HG02943 (cell line): ENCODE measurements at regions not wholly inside any gene's neighbourhood (a gene's known extent, or its start where the extent isn't known, plus 50 kb on each side); places are given as distances from the start of the nearest gene placed in this dataset.
A peak's percentile ranks its signal among the peaks of the same experiment; 100 is the strongest.

ENCODE experiments used
- ATAC-seq: cut with Tn5 transposase; IDR thresholded peaks from one replicate; pipeline ENCODE4 v1.9.1; 2021; ENCODE audit warnings: mild to moderate bottlenecking, low read depth, moderate library complexity; ENCODE audit not compliant: unreplicated experiment

GRCh38 chr12:66901138-66901932 lies 222.5 kb upstream of the GRIP1 start:
- peak; percentile 81 for ATAC-seq

- ATAC-seq = no peak
Measured at GRCh38 chr12:66902020-66902419, 223.1 kb upstream of the GRIP1 start.

DNA sequence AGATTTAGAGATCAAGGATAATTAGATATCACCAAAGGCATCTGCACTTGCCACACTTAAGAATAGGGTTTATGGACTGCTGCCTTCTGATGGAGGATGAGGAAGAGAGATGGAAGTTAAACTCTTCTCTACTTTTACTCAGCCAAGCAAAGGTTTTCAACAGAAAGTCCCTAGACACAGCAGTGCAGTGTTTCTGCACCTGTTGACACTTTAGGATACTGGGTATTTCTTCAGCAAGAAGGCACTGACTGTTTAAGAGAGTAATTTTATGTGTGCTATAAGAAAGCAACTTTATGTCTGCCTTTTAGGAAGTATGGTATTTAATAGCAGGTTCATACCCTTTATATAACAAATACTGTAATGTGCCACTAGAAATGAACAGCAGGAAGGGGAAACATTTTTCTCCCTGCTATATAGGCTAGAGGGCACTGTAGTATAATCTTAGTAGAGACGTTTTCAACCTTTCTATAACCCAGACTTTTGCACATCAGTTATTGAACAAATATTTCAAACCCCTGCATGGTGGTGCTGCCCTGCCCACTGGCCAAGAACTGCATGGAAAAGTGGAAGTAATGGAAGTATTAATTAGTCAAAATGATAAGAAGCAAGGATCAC lies 225.0 kb upstream of the GRIP1 start:
- ATAC-seq = no peak

GRCh38 chr12:66905201-66905600 lies 226.3 kb upstream of the GRIP1 start:
- ATAC-seq = no peak

DNA sequence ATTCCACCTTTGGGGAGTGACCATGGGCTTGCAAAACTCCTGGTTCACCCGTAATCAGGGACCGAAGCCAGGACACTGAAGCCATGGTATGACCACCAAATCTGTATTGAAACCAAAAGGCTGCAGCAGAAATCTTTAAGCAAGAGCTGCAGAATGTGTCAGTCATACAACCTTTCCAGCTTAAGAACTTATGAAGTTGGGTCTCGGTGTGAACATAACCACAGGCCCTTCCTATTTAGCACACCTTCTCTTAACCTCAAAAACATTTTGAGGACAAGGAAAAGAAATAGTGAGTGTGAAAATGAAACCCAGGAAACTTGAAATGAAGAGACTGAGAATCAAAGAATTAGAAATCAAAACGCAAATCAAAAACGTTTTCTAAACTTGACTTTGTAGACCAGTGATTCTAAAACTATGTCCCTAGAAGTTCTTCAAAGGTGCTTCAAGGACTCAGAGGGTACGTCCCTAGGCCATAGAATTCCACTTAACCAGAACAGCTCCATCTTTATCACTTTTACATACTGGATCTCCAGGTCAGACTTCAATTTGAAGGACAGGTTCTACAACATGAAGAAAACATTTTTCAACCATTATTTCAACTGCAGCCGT lies 231.6 kb upstream of the GRIP1 start:
- ATAC-seq = no peak

GRCh38 chr12:66915306-66915904 lies 236.5 kb upstream of the GRIP1 start:
- ATAC-seq = no peak

DNA sequence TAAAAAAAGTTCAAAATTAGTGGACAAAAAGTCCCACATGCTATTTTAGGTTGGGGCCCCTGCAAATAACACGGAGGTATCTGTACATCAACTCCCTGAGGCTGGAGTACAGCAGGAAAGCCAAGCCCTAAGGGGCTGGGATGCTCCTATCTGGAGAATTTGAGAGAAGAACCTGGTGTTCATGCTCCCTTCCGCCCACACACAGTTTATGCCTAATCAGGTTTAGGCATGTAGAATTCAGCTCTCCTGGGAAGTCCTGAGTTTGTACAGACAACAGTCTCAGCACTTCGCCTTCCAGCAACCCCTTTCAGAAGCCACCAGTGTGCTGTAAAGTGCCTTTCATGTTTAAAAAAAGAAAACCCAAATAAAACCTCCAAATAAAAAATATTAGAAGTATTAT lies 237.3 kb upstream of the GRIP1 start:
- no peak for ATAC-seq

- no peak for ATAC-seq
Measured at GRCh38 chr12:66919466-66919865, 240.6 kb upstream of the GRIP1 start.

DNA sequence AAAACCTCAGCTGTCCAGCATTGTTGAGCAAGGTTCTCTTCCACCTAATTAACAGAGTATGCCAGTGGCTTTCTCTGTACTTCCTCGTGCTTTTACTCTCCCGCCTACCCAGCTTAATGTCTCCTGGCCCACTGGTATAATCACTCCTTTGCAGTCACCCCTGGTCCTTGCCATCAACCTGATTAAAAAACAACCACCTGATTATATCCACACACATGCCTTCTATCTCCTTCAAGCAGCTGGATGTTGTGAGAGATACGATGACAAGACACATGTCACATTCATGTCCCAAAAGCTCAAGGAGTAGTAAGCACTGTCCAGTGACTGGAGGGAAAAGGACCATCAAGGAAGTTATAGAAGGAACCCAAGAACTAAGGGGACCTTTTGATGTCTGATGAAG lies 241.3 kb upstream of the GRIP1 start:
- no peak for ATAC-seq

DNA sequence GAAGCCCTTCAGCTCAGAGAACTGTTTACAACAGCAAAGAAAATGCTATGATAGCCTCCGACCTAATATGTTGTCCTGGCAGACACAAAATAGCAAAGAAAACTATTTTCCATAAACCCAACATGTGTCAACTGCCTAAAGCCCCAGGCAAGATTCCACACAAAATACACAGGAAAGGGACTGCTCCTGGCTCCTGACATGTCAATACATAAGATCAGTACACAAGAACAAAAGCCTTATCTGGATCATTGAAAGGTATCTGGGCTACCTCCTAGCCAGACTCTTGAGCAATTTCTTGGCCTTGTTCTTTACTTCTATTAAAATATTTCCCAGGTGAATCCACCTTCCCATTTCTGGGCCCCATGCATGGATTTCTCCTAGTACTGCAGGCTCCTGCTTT lies 242.3 kb upstream of the GRIP1 start:
- no peak for ATAC-seq

DNA sequence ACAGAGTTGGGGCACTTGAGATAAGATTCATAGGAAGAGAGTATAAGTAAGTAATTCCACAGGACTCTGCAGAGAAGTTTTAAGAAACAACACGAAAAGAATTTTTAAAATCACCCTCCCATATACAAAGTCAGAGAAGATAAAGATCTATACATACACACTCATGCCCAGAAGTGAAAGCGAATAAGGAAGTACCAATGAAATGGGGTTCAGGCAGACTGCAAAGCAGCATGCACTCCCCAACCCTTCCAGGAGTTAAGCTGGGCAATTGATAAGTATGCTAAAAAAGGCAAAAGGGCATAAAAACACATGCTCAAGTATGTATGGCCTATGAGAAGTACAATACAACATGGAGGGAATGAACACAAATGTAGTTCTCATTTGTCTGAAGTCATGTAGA lies 246.2 kb upstream of the GRIP1 start:
- no peak for ATAC-seq

- ATAC-seq = no peak
Measured at GRCh38 chr12:66929121-66929520, 250.2 kb upstream of the GRIP1 start.

DNA sequence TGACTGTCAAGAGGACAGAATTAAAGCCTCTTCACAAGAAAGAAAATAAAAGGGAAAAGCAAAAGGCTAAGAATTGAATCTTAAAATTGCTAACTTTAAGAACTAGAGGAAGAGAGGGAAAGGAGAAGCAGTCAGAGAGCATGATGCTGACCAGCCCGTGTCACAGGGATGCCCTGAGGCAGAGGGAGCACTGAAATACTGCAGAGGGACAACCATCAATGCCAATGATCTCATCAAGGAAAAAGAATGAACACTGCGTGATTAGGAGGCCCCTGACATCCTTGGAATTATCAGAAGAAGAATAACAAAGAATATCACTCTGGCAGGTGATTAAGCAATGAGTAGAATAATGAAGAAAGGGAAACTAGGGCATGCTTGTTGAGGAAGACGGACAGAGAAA lies 252.2 kb upstream of the GRIP1 start:
- ATAC-seq = no peak

DNA sequence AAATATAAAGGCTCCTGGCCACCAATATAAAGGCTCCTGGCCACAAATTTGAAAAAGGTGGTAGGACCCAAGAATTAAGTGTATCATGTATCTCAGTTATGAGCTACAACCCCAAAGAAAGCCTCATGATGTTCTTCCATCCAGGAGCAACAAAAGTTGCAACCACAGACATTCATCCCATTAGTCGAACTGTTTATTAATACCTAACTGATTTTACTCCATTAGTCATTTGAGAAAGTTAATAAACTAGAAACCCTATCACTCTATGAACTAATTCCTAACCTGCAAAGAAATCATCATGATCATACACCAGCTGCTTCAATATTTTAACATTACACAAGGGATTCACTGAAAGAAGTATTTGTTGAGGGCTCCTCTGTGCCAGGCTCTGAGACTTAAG lies 253.2 kb upstream of the GRIP1 start:
- ATAC-seq = no peak

DNA sequence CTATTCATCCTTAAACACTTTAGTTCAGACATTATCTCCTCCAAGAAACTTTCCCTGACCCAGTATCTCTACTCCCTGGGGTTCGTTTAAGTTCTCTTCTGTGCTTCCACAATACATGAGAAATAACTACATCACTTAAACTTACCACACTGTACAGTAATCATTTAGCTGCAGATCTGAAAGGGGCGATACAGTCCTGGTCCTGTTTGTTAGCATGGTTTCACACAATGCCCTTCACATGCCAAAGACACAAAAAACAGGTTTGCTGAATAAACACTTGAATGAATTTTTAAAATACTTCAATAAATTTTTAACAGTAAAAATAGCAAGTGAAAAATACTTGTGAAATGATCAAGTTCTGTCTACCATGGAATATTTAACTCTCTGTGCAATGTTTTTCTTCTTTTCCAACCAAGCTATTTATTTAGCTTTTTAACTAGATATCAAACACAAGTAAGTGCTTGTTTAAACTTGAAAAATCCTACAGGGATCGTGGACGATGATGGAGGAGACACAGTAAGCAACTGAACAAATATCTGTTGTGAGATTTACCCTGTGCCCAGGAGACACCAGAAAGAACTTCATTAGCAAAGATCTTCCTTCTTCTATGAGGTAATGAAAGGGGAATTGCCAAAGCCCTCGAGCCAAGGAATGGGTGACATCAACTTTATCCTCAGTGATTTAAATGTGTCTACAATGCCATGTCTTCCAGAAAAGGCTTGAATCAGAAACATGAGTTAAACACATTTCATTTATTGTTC lies 255.6 kb upstream of the GRIP1 start:
- no peak for ATAC-seq

GRCh38 chr12:66941150-66941549 lies 262.3 kb upstream of the GRIP1 start:
- ATAC-seq = no peak

GRCh38 chr12:66942741-66943465 lies 264.0 kb upstream of the GRIP1 start:
- no peak for ATAC-seq

- ATAC-seq = no peak
Measured at GRCh38 chr12:66944365-66944764, 265.5 kb upstream of the GRIP1 start.

DNA sequence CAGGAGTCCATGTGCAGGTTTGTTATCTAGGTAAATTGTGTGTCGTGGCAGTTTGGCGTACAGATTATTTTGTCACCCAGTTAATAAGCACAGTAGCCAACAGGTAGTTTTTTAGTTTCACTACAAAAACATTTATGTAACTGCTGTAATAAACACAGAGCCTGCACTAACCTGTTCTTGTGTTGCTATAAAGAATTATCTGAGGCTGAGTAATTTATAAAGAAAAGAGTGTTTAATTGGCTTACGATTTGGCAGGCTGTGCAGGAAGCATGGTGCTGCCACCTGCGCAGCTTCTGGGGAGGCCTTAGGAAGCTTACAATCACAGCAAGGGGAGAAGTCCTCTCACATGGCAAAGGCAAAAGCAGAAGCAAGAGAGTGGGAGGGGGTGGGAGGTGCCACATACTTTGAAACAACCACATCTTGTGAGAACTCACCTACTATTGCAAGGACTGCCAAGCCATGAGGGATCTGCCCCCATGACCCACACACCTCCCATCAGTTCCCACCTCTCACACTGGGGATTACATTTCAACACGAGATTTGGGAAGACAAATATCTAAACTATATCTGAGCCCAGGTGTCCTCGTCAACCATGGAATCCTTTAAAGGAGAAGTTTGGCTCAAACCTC lies 266.4 kb upstream of the GRIP1 start:
- no peak for ATAC-seq

GRCh38 chr12:66947119-66947518 lies 268.2 kb upstream of the GRIP1 start:
- ATAC-seq = no peak
